SK-N-SH (cell line): ENCODE measurements at regions not wholly inside any gene's neighbourhood (a gene's known extent, or its start where the extent isn't known, plus 50 kb on each side); places are given as distances from the start of the nearest gene placed in this dataset.

Source experiments
- CHD2 ChIP-seq: fragments of 150-350 bp; IDR thresholded peaks from 2 replicates; pipeline ENCODE4 v1.6.1; 2018; ENCODE audit warnings: low read length; ENCODE audit not compliant: partially characterized antibody
- CTCF ChIP-seq: fragments of 200-600 bp; sonication (generic); IDR thresholded peaks from 2 replicates; pipeline ENCODE4 v1.6.1; 2017; ENCODE audit warnings: antibody characterized with exemption, mild to moderate bottlenecking, moderate library complexity
- FOSL2 ChIP-seq: IDR thresholded peaks from 2 replicates; pipeline ENCODE4 v1.4.0; 2012; ENCODE audit warnings: low read depth, mild to moderate bottlenecking, moderate library complexity, borderline replicate concordance
- JUND ChIP-seq: IDR thresholded peaks from 2 replicates; pipeline ENCODE4 v1.4.0; 2012
- USF2 ChIP-seq: fragments of 150-350 bp; IDR thresholded peaks from 2 replicates; pipeline ENCODE4 v1.6.1; 2017; ENCODE audit warnings: antibody characterized with exemption, low read length, low read depth, borderline replicate concordance

- TF ChIP-seq FOSL2 = no peak
- no peak for TF ChIP-seq CTCF
- no peak for TF ChIP-seq JUND
- TF ChIP-seq CHD2 = no peak
- no peak for TF ChIP-seq USF2
Measured at GRCh38 chr1:38616846-38617245, 242.7 kb downstream of the RRAGC start.
